Smooth muscle cell (in vitro differentiated cells): ENCODE measurements at regions not wholly inside any gene's neighbourhood (a gene's known extent, or its start where the extent isn't known, plus 50 kb on each side); places are given as distances from the start of the nearest gene placed in this dataset.

Experiments used
- DNase-seq: peaks from one replicate; lab custom pipeline; 2025; ENCODE audit not compliant: unreplicated experiment; lab: John Stamatoyannopoulos, UW
- H2AFZ ChIP-seq: fragments of 200-600 bp; sonication (generic); 2 replicates; pipeline ENCODE4 v1.6.0; 2016; ENCODE audit warnings: antibody characterized with exemption, low read depth, mild to moderate bottlenecking
- H3F3A ChIP-seq: fragments of 200-600 bp; sonication (generic); 2 replicates; pipeline ENCODE4 v1.6.0; 2017; ENCODE audit warnings: antibody characterized with exemption, low read depth
- H3K27ac ChIP-seq: fragments of 200-600 bp; sonication (generic); 2 replicates; pipeline ENCODE4 v1.5.1; 2016; ENCODE audit warnings: low read depth, mild to moderate bottlenecking
- H3K27me3 ChIP-seq: fragments of 200-600 bp; sonication (generic); 2 replicates; pipeline ENCODE4 v1.6.1; 2016; ENCODE audit warnings: low read depth, mild to moderate bottlenecking
- H3K36me3 ChIP-seq: fragments of 200-600 bp; sonication (generic); 2 replicates; pipeline ENCODE4 v1.5.1; 2016; ENCODE audit warnings: low read depth
- H3K4me1 ChIP-seq: fragments of 200-600 bp; sonication (generic); 2 replicates; pipeline ENCODE4 v1.5.1; 2016; ENCODE audit warnings: low read depth
- H3K4me2 ChIP-seq: fragments of 200-600 bp; sonication (generic); 2 replicates; pipeline ENCODE4 v1.6.0; 2016; ENCODE audit warnings: mild to moderate bottlenecking
- H3K4me3 ChIP-seq: fragments of 200-600 bp; sonication (generic); 2 replicates; pipeline ENCODE4 v1.5.1; 2016; ENCODE audit warnings: mild to moderate bottlenecking
- H3K79me2 ChIP-seq: fragments of 200-600 bp; sonication (generic); 2 replicates; pipeline ENCODE4 v1.6.0; 2016; ENCODE audit warnings: low read depth, mild to moderate bottlenecking
- H3K9ac ChIP-seq: fragments of 200-600 bp; sonication (generic); 2 replicates; pipeline ENCODE4 v1.6.0; 2016; ENCODE audit warnings: low read depth
- H3K9me3 ChIP-seq: fragments of 200-600 bp; sonication (generic); replicated peaks from 2 replicates; pipeline ENCODE4 v1.5.1; 2016; ENCODE audit warnings: low read depth
- H4K20me1 ChIP-seq: fragments of 200-600 bp; sonication (generic); 2 replicates; pipeline ENCODE4 v1.6.0; 2016; ENCODE audit warnings: low read depth
- CTCF ChIP-seq: fragments of 200-600 bp; sonication (generic); IDR thresholded peaks from 2 replicates; pipeline ENCODE4 v1.5.1; 2017; ENCODE audit warnings: borderline replicate concordance, mild to moderate bottlenecking, antibody characterized with exemption; ENCODE audit not compliant: insufficient read depth, poor library complexity, severe bottlenecking
- WGBS: methylation state at CpG from one replicate; pipeline ENCODE4 v1.1.7; 2016; ENCODE audit warnings: low lambda C conversion rate; 5-methylcytosine and 5-hydroxymethylcytosine counted together

GRCh38 chr3:82031596-82031995 is 270.2 kb upstream of the GBE1 start:
- H3K9me3 ChIP-seq, result no peaks in the 10 kb centered on the region
- no peak overlapping the region for H3K9ac ChIP-seq
- H3K36me3 ChIP-seq, result no peaks in the 10 kb centered on the region
- DNase-seq, result no peak
- no peaks in the 10 kb centered on the region for H3K4me1 ChIP-seq
- TF ChIP-seq CTCF, result no peak
- no peaks in the 10 kb centered on the region for H3F3A ChIP-seq
- H3K4me2 ChIP-seq, result no peak overlapping the region
- no peaks in the 10 kb centered on the region for H3K79me2 ChIP-seq
- H4K20me1 ChIP-seq, result no peaks in the 10 kb centered on the region
- H3K27me3 ChIP-seq, result no peaks in the 10 kb centered on the region
- no peak overlapping the region for H3K4me3 ChIP-seq
- no peak overlapping the region for H2AFZ ChIP-seq
- no peak overlapping the region for H3K27ac ChIP-seq

GRCh38 chr3:82030916-82031315 is 269.5 kb upstream of the GBE1 start:
- DNase-seq, result no peak

GRCh38 chr3:82022836-82023235 is 261.4 kb upstream of the GBE1 start:
- Histone ChIP-seq H3K79me2 (no peaks in the 10 kb centered on the region), H3K9ac (no peak overlapping the region), H3K4me3 (no peak overlapping the region), H3K4me2 (no peak overlapping the region), H4K20me1 (no peaks in the 10 kb centered on the region), H3K4me1 (no peaks in the 10 kb centered on the region), H3K27me3 (no peaks in the 10 kb centered on the region), H3K27ac (no peak overlapping the region), H2AFZ (no peak overlapping the region), H3F3A (no peaks in the 10 kb centered on the region), H3K9me3 (no peaks in the 10 kb centered on the region), H3K36me3 (no peaks in the 10 kb centered on the region)
- DNase-seq, result no peak
- WGBS, result 82% methylated on average over 3 of the region's 3 CpGs
- no peak for TF ChIP-seq CTCF

More at GRCh38 chr3:82030916-82031315, 269.5 kb upstream of the GBE1 start:
- H3K4me2 ChIP-seq, result no peak overlapping the region
- no peak overlapping the region for H3K27ac ChIP-seq
- H3K4me3 ChIP-seq, result no peak overlapping the region
- no peaks in the 10 kb centered on the region for H3K4me1 ChIP-seq
- no peaks in the 10 kb centered on the region for H4K20me1 ChIP-seq
- H2AFZ ChIP-seq, result no peak overlapping the region
- no peaks in the 10 kb centered on the region for H3K27me3 ChIP-seq
- no peaks in the 10 kb centered on the region for H3K36me3 ChIP-seq
- H3F3A ChIP-seq, result no peaks in the 10 kb centered on the region
- H3K9ac ChIP-seq, result no peak overlapping the region
- no peak for TF ChIP-seq CTCF
- H3K9me3 ChIP-seq, result no peaks in the 10 kb centered on the region
- 73% methylated on average over 5 of the region's 5 CpGs for WGBS
- H3K79me2 ChIP-seq, result no peaks in the 10 kb centered on the region

- Histone ChIP-seq H3K9ac (no peak overlapping the region), H3K27ac (no peak overlapping the region), H3K9me3 (no peaks in the 10 kb centered on the region), H3K4me3 (no peak overlapping the region), H3F3A (no peaks in the 10 kb centered on the region), H3K4me1 (no peaks in the 10 kb centered on the region), H3K36me3 (no peaks in the 10 kb centered on the region), H3K4me2 (no peak overlapping the region), H3K27me3 (no peaks in the 10 kb centered on the region), H2AFZ (no peak overlapping the region), H3K79me2 (no peaks in the 10 kb centered on the region), H4K20me1 (no peaks in the 10 kb centered on the region)
- no peak for TF ChIP-seq CTCF
- 64% methylated on average over 3 of the region's 3 CpGs for WGBS
- DNase-seq, result no peak
Observed at GRCh38 chr3:82020282-82020681, 258.8 kb upstream of the GBE1 start.
